GM23338 (cell line): ENCODE measurements at regions not wholly inside any gene's neighbourhood (a gene's known extent, or its start where the extent isn't known, plus 50 kb on each side); places are given as distances from the start of the nearest gene placed in this dataset.

Experiments used
- ATAC-seq: fragments of 200-7000 bp; cut with Tn5 transposase; 3 replicates; pipeline ENCODE4 v1.9.1; 2020
- DNase-seq: peaks from one replicate; pipeline ENCODE4 v3.0.0-alpha.2; 2015; ENCODE audit warnings: low spot score
- H2AFZ ChIP-seq: fragments of 200-600 bp; sonication (generic); 2 replicates; pipeline ENCODE4 v1.8.0; 2016; ENCODE audit warnings: antibody characterized with exemption, mild to moderate bottlenecking, moderate library complexity
- H3F3A ChIP-seq: fragments of 200-600 bp; sonication (generic); replicated peaks from 2 replicates; pipeline ENCODE4 v1.8.0; 2017; ENCODE audit warnings: antibody characterized with exemption, mixed run types, low read depth
- H3K27ac ChIP-seq: fragments of 200-600 bp; sonication (generic); 2 replicates; pipeline ENCODE4 v1.6.1; 2016; ENCODE audit warnings: low read depth
- H3K27me3 ChIP-seq: fragments of 200-600 bp; sonication (generic); 2 replicates; pipeline ENCODE4 v1.8.0; 2016; ENCODE audit warnings: mild to moderate bottlenecking, mixed run types, moderate library complexity; ENCODE audit not compliant: insufficient read depth
- H3K36me3 ChIP-seq: fragments of 200-600 bp; sonication (generic); 2 replicates; pipeline ENCODE4 v1.8.0; 2016; ENCODE audit warnings: mild to moderate bottlenecking; ENCODE audit not compliant: insufficient read depth
- H3K4me1 ChIP-seq: fragments of 200-600 bp; sonication (generic); 2 replicates; pipeline ENCODE4 v1.8.0; 2016; ENCODE audit warnings: mild to moderate bottlenecking, moderate library complexity; ENCODE audit not compliant: insufficient read depth
- H3K4me2 ChIP-seq: fragments of 200-600 bp; sonication (generic); 2 replicates; pipeline ENCODE4 v1.7.1; 2017; ENCODE audit warnings: mixed run types
- H3K4me3 ChIP-seq: fragments of 200-600 bp; sonication (generic); 2 replicates; pipeline ENCODE4 v1.6.1; 2016; ENCODE audit warnings: mixed run types
- H3K79me2 ChIP-seq: fragments of 200-600 bp; sonication (generic); replicated peaks from 2 replicates; pipeline ENCODE4 v1.8.0; 2017; ENCODE audit warnings: mild to moderate bottlenecking; ENCODE audit not compliant: insufficient read depth
- H3K9me2 ChIP-seq: fragments of 200-600 bp; sonication (generic); 2 replicates; pipeline ENCODE4 v1.8.0; 2017; ENCODE audit not compliant: insufficient read depth
- H4K20me1 ChIP-seq: fragments of 200-600 bp; sonication (generic); replicated peaks from 2 replicates; pipeline ENCODE4 v1.8.0; 2017; ENCODE audit warnings: mild to moderate bottlenecking; ENCODE audit not compliant: insufficient read depth
- H3K27ac Mint-ChIP-seq: 2 replicates; pipeline ENCODE4 v1.8.0; 2020; ENCODE audit warnings: inconsistent platforms, mild to moderate bottlenecking, moderate library complexity, mixed read lengths
- H3K27me3 Mint-ChIP-seq: 3 replicates; pipeline ENCODE4 v1.8.0; 2022; ENCODE audit warnings: low read depth, mild to moderate bottlenecking, moderate library complexity, mixed read lengths, inconsistent platforms; ENCODE audit not compliant: insufficient read depth, poor library complexity
- H3K36me3 Mint-ChIP-seq: 3 replicates; pipeline ENCODE4 v1.8.0; 2021; ENCODE audit warnings: low read depth, mild to moderate bottlenecking, inconsistent platforms, moderate library complexity, mixed read lengths
- H3K4me1 Mint-ChIP-seq: 3 replicates; pipeline ENCODE4 v1.8.0; 2020; ENCODE audit warnings: mild to moderate bottlenecking, inconsistent platforms, mixed read lengths
- H3K4me3 Mint-ChIP-seq: 3 replicates; pipeline ENCODE4 v1.8.0; 2021; ENCODE audit warnings: moderate library complexity, mild to moderate bottlenecking, inconsistent platforms, mixed read lengths
- H3K9me3 Mint-ChIP-seq: 3 replicates; pipeline ENCODE4 v1.8.0; 2020; ENCODE audit warnings: moderate library complexity, mild to moderate bottlenecking, inconsistent platforms, mixed read lengths
- CREB1 ChIP-seq: fragments of 250-450 bp; sonication (Bioruptor Pico); IDR thresholded peaks from 2 replicates; pipeline ENCODE4 v1.5.0; 2020; ENCODE audit warnings: low read depth, mild to moderate bottlenecking, moderate library complexity
- CTCF ChIP-seq, 2 experiments: fragments of 200-600 bp in 1 of 2; sonication (generic) in 1 of 2; conservative IDR thresholded peaks; 2 replicates each; pipeline versions ENCODE4 v1.5.1 to v1.6.1; 2016 to 2017; ENCODE audit warnings: antibody characterized with exemption in 2 of 2, low read depth in 2 of 2, mild to moderate bottlenecking in 2 of 2, moderate library complexity in 1 of 2
- ETS1 ChIP-seq: IDR thresholded peaks from 2 replicates; pipeline ENCODE4 v1.6.1; 2016; ENCODE audit warnings: antibody characterized with exemption
- EZH2 ChIP-seq: fragments of 200-600 bp; sonication (generic); IDR thresholded peaks from one replicate; pipeline ENCODE4 v1.8.0; 2017; ENCODE audit warnings: antibody characterized with exemption, mild to moderate bottlenecking, low read depth; ENCODE audit not compliant: unreplicated experiment
- EZH2phosphoT487 ChIP-seq: fragments of 200-600 bp; sonication (generic); IDR thresholded peaks from one replicate; pipeline ENCODE4 v1.8.1; 2018; ENCODE audit warnings: antibody characterized with exemption; ENCODE audit not compliant: unreplicated experiment
- JUNB ChIP-seq: IDR thresholded peaks from one replicate; pipeline ENCODE4 v1.6.1; 2016; ENCODE audit warnings: antibody characterized with exemption; ENCODE audit not compliant: unreplicated experiment
- NANOG ChIP-seq: IDR thresholded peaks from 2 replicates; pipeline ENCODE4 v1.6.1; 2016; ENCODE audit warnings: antibody characterized with exemption, borderline replicate concordance
- REST ChIP-seq: IDR thresholded peaks from one replicate; pipeline ENCODE4 v1.6.1; 2018; ENCODE audit warnings: antibody characterized with exemption; ENCODE audit not compliant: unreplicated experiment
- STAT1 ChIP-seq: IDR thresholded peaks from one replicate; pipeline ENCODE4 v1.6.1; 2016; ENCODE audit warnings: antibody characterized with exemption; ENCODE audit not compliant: unreplicated experiment
- ZNF114 ChIP-seq: fragments of 250-450 bp; sonication (Bioruptor Pico); IDR thresholded peaks from 2 replicates; pipeline ENCODE4 v1.5.0; 2020; ENCODE audit warnings: mild to moderate bottlenecking, moderate library complexity

GRCh38 chr16:85459529-85460251, 153.4 kb upstream of the GSE1 start:
- H3K4me3 Mint-ChIP-seq, result peak overlapping the region; percentile 52; the same call in 1 of the 3 replicates
- peaks cover 49% of the 10 kb centered on the region for H3K27me3 Mint-ChIP-seq
- no peaks in the 10 kb centered on the region for H3K36me3 Mint-ChIP-seq
- no peaks in the 10 kb centered on the region for H3K36me3 ChIP-seq
- peaks cover 6% of the 10 kb centered on the region; the same call in 1 of the 2 replicates for H3F3A ChIP-seq
- no peaks in the 10 kb centered on the region for H3K9me3 Mint-ChIP-seq
- no peak overlapping the region for H2AFZ ChIP-seq
- no peaks in the 10 kb centered on the region for H3K9me2 ChIP-seq
- TF ChIP-seq REST (no peak), CREB1 (CRISPR knock-in tag) (no peak), EZH2 (no peak), CTCF (conservative IDR thresholded peaks at IDR 0.05; ENCODE audit: low read depth in 2 of 2) (no peak), ETS1 (no peak), STAT1 (no peak), ZNF114 (CRISPR knock-in tag) (no peak), NANOG (no peak), EZH2phosphoT487 (no peak), JUNB (no peak)
- no peaks in the 10 kb centered on the region for H3K79me2 ChIP-seq
- H3K27ac ChIP-seq, result no peak overlapping the region
- H4K20me1 ChIP-seq, result peaks cover 9% of the 10 kb centered on the region; the same call in 1 of the 2 replicates
- H3K4me1 ChIP-seq, result peaks cover 41% of the 10 kb centered on the region
- DNase-seq (no peak), ATAC-seq (no peak)
- no peak overlapping the region for H3K4me3 ChIP-seq
- no peak overlapping the region for H3K27ac Mint-ChIP-seq
- H3K4me2 ChIP-seq, result peak overlapping the region; percentile 97
- peaks cover 42% of the 10 kb centered on the region for H3K27me3 ChIP-seq
- peaks cover 47% of the 10 kb centered on the region for H3K4me1 Mint-ChIP-seq
